Stimulated activated naive CD8-positive, alpha-beta T cell treated with anti-CD3 and anti-CD28 coated beads, Interleukin-15, amount 100 ng/mL, for 72 hours (primary cell): ENCODE measurements at regions not wholly inside any gene's neighbourhood (a gene's known extent, or its start where the extent isn't known, plus 50 kb on each side); places are given as distances from the start of the nearest gene placed in this dataset.

ENCODE experiments used
- ATAC-seq: fragments of 150-1000 bp; cut with Tn5 transposase; 2 replicates; pipeline ENCODE4 v1.10.0; 2021; ENCODE audit warnings: mild to moderate bottlenecking, moderate library complexity
- DNase-seq, 2 donors: peaks; one replicate each; pipeline ENCODE4 v3.0.0; 2021 to 2022
- H3K27ac Mint-ChIP-seq, 2 donors: one replicate each; pipeline ENCODE4 v1.8.0; 2022; ENCODE audit warnings: mild to moderate bottlenecking in 2 of 2, mixed read lengths in 2 of 2, moderate library complexity in 2 of 2
- H3K27me3 Mint-ChIP-seq: one replicate; pipeline ENCODE4 v1.8.0; 2022; ENCODE audit warnings: mixed read lengths
- H3K4me1 Mint-ChIP-seq: one replicate; pipeline ENCODE4 v1.8.0; 2022; ENCODE audit warnings: mild to moderate bottlenecking, mixed read lengths
- H3K4me3 Mint-ChIP-seq, 2 donors: one replicate each; pipeline ENCODE4 v1.8.0; 2022; ENCODE audit warnings: mild to moderate bottlenecking in 2 of 2, mixed read lengths in 2 of 2, moderate library complexity in 1 of 2
- H3K9me3 Mint-ChIP-seq, 2 donors: one replicate each; pipeline ENCODE4 v1.8.0; 2022; ENCODE audit warnings: mixed read lengths in 2 of 2

- no peaks in the 10 kb centered on the region for H3K27me3 Mint-ChIP-seq
- DNase-seq (no peak), ATAC-seq (no peak)
- no peaks in the 10 kb centered on the region for H3K4me1 Mint-ChIP-seq
- H3K4me3 Mint-ChIP-seq, result peak overlapping the region in 1 of 2 donors; percentile 10
- no peaks in the 10 kb centered on the region for H3K9me3 Mint-ChIP-seq
- no peak overlapping the region for H3K27ac Mint-ChIP-seq
These were observed 357.1 kb upstream of the KCNH8 start for GRCh38 chr3:18791182-18791581.

- Mint-ChIP-seq H3K27ac (no peak overlapping the region), H3K4me1 (no peaks in the 10 kb centered on the region), H3K27me3 (no peaks in the 10 kb centered on the region), H3K9me3 (no peaks in the 10 kb centered on the region), H3K4me3 (no peak overlapping the region)
- ATAC-seq (peak; percentile 32), DNase-seq (no peak)
These were observed 357.9 kb upstream of the KCNH8 start for GRCh38 chr3:18790384-18790783.

- DNase-seq (no peak), ATAC-seq (peak; percentile 37)
- no peaks in the 10 kb centered on the region for H3K4me1 Mint-ChIP-seq
- H3K27ac Mint-ChIP-seq, result no peak overlapping the region
- no peaks in the 10 kb centered on the region for H3K9me3 Mint-ChIP-seq
- no peak overlapping the region for H3K4me3 Mint-ChIP-seq
- no peaks in the 10 kb centered on the region for H3K27me3 Mint-ChIP-seq
These were observed 358.6 kb upstream of the KCNH8 start for GRCh38 chr3:18789734-18790133.

DNA sequence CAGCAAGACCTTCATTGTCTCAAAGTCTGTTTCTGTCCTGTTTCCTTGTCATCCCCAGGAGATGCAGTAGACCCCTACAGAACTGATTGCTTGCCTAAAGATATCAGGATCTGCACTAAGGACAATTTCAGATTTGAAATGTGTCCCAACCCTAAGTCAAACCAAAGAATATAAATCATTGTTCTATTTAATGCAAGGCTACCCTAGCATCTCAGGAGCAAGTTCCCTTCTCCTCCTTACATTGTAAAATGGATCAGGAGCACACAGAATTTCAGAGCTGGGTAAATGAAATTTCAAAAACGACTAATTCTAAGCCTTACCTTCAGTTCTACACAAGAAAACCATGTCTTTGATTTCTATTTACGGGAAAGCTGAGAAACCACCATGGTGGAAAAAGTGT lies 360.9 kb upstream of the KCNH8 start:
- no peak overlapping the region for H3K27ac Mint-ChIP-seq
- no peak overlapping the region for H3K4me3 Mint-ChIP-seq
- peaks cover under 1% of the 10 kb centered on the region for H3K4me1 Mint-ChIP-seq
- no peaks in the 10 kb centered on the region for H3K9me3 Mint-ChIP-seq
- ATAC-seq (peak; percentile 41), DNase-seq (no peak)
- H3K27me3 Mint-ChIP-seq, result no peaks in the 10 kb centered on the region

- peaks cover 6% of the 10 kb centered on the region for H3K4me1 Mint-ChIP-seq
- H3K27ac Mint-ChIP-seq, result no peak overlapping the region
- H3K4me3 Mint-ChIP-seq, result no peak overlapping the region
- no peaks in the 10 kb centered on the region for H3K9me3 Mint-ChIP-seq
- ATAC-seq (peak; percentile 13), DNase-seq (no peak)
- H3K27me3 Mint-ChIP-seq, result no peaks in the 10 kb centered on the region
These were observed 361.5 kb upstream of the KCNH8 start for GRCh38 chr3:18786650-18787323.

DNA sequence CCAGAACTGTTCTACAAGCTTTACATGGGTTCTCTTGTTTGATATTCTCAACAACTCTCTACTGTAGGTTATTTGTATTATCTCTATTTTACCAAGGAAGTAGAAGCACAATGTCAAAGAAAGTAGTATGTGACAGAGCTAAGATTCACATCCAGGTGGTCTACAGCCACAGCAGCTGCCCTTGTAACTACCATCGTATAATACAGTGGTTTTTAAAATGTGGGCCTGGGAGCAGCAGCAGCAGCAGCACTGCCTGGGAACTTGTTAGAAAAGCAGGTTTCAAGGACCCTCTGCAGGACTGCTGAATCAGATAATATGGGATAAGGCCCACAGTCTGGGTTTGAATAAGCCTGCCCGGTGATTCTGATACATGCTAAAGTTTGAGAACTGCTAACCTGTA lies 357.1 kb upstream of the SATB1 start:
- H3K27ac Mint-ChIP-seq, result no peak overlapping the region
- H3K9me3 Mint-ChIP-seq, result no peaks in the 10 kb centered on the region
- ATAC-seq, result no peak
- no peak for DNase-seq
- peaks cover 34% of the 10 kb centered on the region for H3K4me1 Mint-ChIP-seq
- no peak overlapping the region for H3K4me3 Mint-ChIP-seq
- no peaks in the 10 kb centered on the region for H3K27me3 Mint-ChIP-seq

DNA sequence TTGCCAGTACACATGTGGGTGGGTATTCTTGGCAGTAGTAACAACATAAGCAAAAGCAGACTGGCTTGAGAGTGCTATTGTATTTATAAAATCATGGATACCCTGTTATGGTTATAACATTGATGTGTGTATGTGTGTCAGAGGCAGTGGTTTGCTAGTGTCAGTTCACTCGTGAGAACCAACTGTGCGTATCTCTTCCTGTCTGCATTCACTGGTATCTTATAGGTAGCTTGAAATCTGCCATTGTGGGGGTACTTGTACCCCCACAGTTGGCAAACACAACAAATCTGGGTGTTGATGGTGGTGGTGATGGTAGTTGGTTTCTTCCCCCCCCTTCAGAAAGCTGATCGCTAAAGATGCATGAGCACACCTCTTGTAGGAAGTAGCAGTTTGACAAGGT lies 355.8 kb upstream of the SATB1 start:
- Mint-ChIP-seq H3K27me3 (no peaks in the 10 kb centered on the region), H3K4me3 (peak overlapping the region; percentile 66 to 68), H3K27ac (peak overlapping the region in 1 of 2 donors; percentile 32), H3K9me3 (no peaks in the 10 kb centered on the region), H3K4me1 (peaks cover 39% of the 10 kb centered on the region)
- ATAC-seq, result peak; percentile 60
- no peak for DNase-seq

- no peaks in the 10 kb centered on the region for H3K9me3 Mint-ChIP-seq
- DNase-seq (no peak), ATAC-seq (no peak)
- H3K4me1 Mint-ChIP-seq, result peaks cover 42% of the 10 kb centered on the region
- H3K27ac Mint-ChIP-seq, result no peak overlapping the region
- no peaks in the 10 kb centered on the region for H3K27me3 Mint-ChIP-seq
- H3K4me3 Mint-ChIP-seq, result no peak overlapping the region
These were observed 354.6 kb upstream of the SATB1 start for GRCh38 chr3:18779704-18780103.

- peak overlapping the region; percentile 73 to 85 for H3K4me3 Mint-ChIP-seq
- no peaks in the 10 kb centered on the region for H3K27me3 Mint-ChIP-seq
- peaks cover 49% of the 10 kb centered on the region for H3K4me1 Mint-ChIP-seq
- DNase-seq, result no peak
- H3K27ac Mint-ChIP-seq, result peak overlapping the region; percentile 74 to 98
- peak; percentile 81 for ATAC-seq
- no peaks in the 10 kb centered on the region for H3K9me3 Mint-ChIP-seq
These were observed 353.5 kb upstream of the SATB1 start for GRCh38 chr3:18778598-18778997.

DNA sequence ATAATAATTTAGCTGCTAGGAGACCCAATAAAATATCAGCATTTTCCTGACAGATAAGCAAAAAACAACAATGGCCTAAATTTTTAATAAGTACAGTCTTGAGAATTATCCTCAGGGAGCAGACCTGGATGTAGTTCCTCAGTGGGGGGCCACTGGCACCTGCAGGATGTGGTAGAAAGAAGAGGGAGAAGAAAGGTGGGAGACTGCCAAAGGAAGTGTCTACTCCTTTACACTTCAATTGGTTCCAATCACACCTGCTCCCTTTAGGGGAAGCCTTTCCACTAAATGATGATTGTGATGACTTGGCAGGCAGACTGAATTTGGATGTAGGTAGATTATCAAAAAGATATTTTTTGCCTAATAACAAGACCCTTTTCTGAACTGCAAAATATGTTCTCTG lies 353.0 kb upstream of the SATB1 start:
- Mint-ChIP-seq H3K4me3 (peak overlapping the region in 1 of 2 donors; percentile 85), H3K4me1 (peaks cover 54% of the 10 kb centered on the region), H3K27ac (no peak overlapping the region)

DNA sequence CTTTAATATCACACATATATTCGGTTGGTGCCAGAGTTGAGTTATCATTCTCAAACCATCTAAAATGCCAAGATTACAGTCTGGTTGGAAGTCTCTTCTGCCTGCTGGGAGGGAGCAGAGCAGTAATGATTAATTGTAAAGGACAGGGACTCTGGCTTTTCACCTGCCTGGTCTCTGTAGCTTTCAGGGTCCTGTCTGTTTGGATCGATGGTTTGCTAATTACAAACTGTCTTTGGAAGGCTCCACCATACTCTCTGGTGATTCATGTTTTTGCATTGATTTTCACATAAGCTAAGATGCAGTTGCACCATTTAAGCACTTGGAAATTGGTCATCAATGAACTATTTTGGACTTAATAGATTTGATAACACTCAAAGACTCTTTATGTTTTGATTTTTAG lies 350.4 kb upstream of the SATB1 start:
- Mint-ChIP-seq H3K27me3 (no peaks in the 10 kb centered on the region), H3K4me1 (peaks cover 65% of the 10 kb centered on the region), H3K4me3 (no peak overlapping the region), H3K27ac (no peak overlapping the region), H3K9me3 (no peaks in the 10 kb centered on the region)
- ATAC-seq (no peak), DNase-seq (no peak)

More for the DNA sequence above, 353.0 kb upstream of the SATB1 start:
- DNase-seq, result no peak
- Mint-ChIP-seq H3K9me3 (no peaks in the 10 kb centered on the region), H3K27me3 (no peaks in the 10 kb centered on the region)
- no peak for ATAC-seq

- Mint-ChIP-seq H3K27me3 (no peaks in the 10 kb centered on the region), H3K27ac (no peak overlapping the region), H3K9me3 (no peaks in the 10 kb centered on the region), H3K4me1 (peaks cover 67% of the 10 kb centered on the region), H3K4me3 (no peak overlapping the region)
- peak; percentile 29 for ATAC-seq
- DNase-seq, result no peak
These were observed 349.4 kb upstream of the SATB1 start for GRCh38 chr3:18774319-18775088.

- Mint-ChIP-seq H3K27me3 (no peaks in the 10 kb centered on the region), H3K9me3 (no peaks in the 10 kb centered on the region), H3K4me1 (peaks cover 50% of the 10 kb centered on the region), H3K27ac (no peak overlapping the region), H3K4me3 (no peak overlapping the region)
- ATAC-seq, result peak; percentile 84
- no peak for DNase-seq
These were observed 347.7 kb upstream of the SATB1 start for GRCh38 chr3:18772699-18773305.

GRCh38 chr3:18771931-18772330 lies 346.8 kb upstream of the SATB1 start:
- Mint-ChIP-seq H3K4me3 (peak overlapping the region in 1 of 2 donors; percentile 2), H3K27ac (no peak overlapping the region), H3K4me1 (peaks cover 45% of the 10 kb centered on the region)

GRCh38 chr3:18770800-18771199 lies 345.7 kb upstream of the SATB1 start:
- Mint-ChIP-seq H3K9me3 (no peaks in the 10 kb centered on the region), H3K4me3 (peak overlapping the region; percentile 6 to 16), H3K4me1 (peaks cover 43% of the 10 kb centered on the region), H3K27ac (no peak overlapping the region), H3K27me3 (no peaks in the 10 kb centered on the region)
- DNase-seq (no peak), ATAC-seq (peak; percentile 69)

More at GRCh38 chr3:18771931-18772330, 346.8 kb upstream of the SATB1 start:
- Mint-ChIP-seq H3K9me3 (no peaks in the 10 kb centered on the region), H3K27me3 (no peaks in the 10 kb centered on the region)
- DNase-seq (no peak), ATAC-seq (no peak)

DNA sequence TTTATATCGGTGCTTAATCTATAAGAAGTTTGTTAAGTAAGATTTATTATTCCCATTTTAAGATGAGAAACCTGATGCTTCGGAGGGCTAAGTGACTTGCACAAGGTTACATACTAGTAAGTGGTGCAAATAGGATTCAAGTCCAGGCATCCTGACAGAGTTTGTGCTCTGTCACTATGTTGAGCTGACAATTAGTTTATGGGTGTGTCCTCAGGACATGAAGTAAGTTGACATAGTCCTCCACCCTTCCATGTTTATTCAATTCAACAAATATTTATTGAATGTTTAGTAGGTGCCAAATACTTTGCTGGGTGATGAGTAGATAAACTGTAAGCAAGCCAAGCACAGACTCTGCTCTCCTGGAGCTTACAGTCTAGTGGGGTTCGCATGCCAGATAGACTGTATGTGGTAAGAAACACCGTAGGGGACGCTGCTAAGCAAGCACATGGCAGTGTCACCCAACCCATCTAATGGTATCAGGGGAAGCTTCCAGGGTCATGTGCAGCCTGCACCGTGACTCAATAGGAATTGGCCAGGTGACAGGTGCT lies 342.7 kb upstream of the SATB1 start:
- H3K27ac Mint-ChIP-seq, result no peak overlapping the region
- H3K4me1 Mint-ChIP-seq, result peaks cover 26% of the 10 kb centered on the region
- no peaks in the 10 kb centered on the region for H3K27me3 Mint-ChIP-seq
- no peak for ATAC-seq
- no peaks in the 10 kb centered on the region for H3K9me3 Mint-ChIP-seq
- H3K4me3 Mint-ChIP-seq, result no peak overlapping the region
- DNase-seq, result no peak
